ENCODE measurements at regions not wholly inside any gene's neighbourhood (a gene's known extent, or its start where the extent isn't known, plus 50 kb on each side); places are given as distances from the start of the nearest gene placed in this dataset.
A peak's percentile ranks its signal among the peaks of the same experiment; 100 is the strongest.

- Histone ChIP-seq H3K4me1 (replicated peaks in 1 of 2) (no peaks in the 10 kb centered on the region), H3K27ac (no peak overlapping the region), H3K4me3 (no peak overlapping the region)
- in situ Hi-C loops (cut with MboI; ENCODE audit: low pct_unique_long_range_greater_than_20kb in 2 of 9, low sequenced_read_pairs in 9 of 9, unreplicated experiment in 9 of 9): no loop called here
- WGBS, 10 experiments: 0 to 86% (median 70%) methylated on average over 1 to 4 of the region's 4 CpGs; no CpG with 5 or more reads in 4 of the 10 experiments
- peak in 3 of 8 experiments; percentile 25 to 53 (median 51) for ATAC-seq (replicated peaks in 6 of 8)
Observed at GRCh38 chr21:15520811-15521643, 208.8 kb upstream of the USP25 start.

- Histone ChIP-seq H3K27ac (no peak overlapping the region), H3K4me1 (replicated peaks in 1 of 2) (no peaks in the 10 kb centered on the region), H3K4me3 (no peak overlapping the region)
- ATAC-seq (replicated peaks in 6 of 8): no peak
- in situ Hi-C loops (cut with MboI; ENCODE audit: low pct_unique_long_range_greater_than_20kb in 2 of 9, low sequenced_read_pairs in 9 of 9, unreplicated experiment in 9 of 9): no loop called here
- WGBS, 10 experiments: 36 to 100% (median 90%) methylated on average over 1 to 3 of the region's 5 CpGs; no CpG with 5 or more reads in 3 of the 10 experiments
Observed at GRCh38 chr21:15521644-15522001, 208.2 kb upstream of the USP25 start.

GRCh38 chr21:15522148-15522547 is 207.6 kb upstream of the USP25 start:
- Histone ChIP-seq H3K4me1 (replicated peaks in 1 of 2) (no peaks in the 10 kb centered on the region), H3K4me3 (no peak overlapping the region), H3K27ac (no peak overlapping the region)
- in situ Hi-C loops (cut with MboI; ENCODE audit: low pct_unique_long_range_greater_than_20kb in 2 of 9, low sequenced_read_pairs in 9 of 9, unreplicated experiment in 9 of 9): no loop called here
- WGBS, 10 experiments: 80 to 100% (median 93%) methylated on average over 1 to 4 of the region's 5 CpGs; no CpG with 5 or more reads in 6 of the 10 experiments
- no peak for ATAC-seq (replicated peaks in 6 of 8)

GRCh38 chr21:15524855-15525254 is 204.9 kb upstream of the USP25 start:
- Histone ChIP-seq H3K27ac (no peak overlapping the region), H3K4me1 (replicated peaks in 1 of 2) (no peaks in the 10 kb centered on the region), H3K4me3 (no peak overlapping the region)
- in situ Hi-C loops (cut with MboI; ENCODE audit: low pct_unique_long_range_greater_than_20kb in 2 of 9, low sequenced_read_pairs in 9 of 9, unreplicated experiment in 9 of 9): no loop called here
- ATAC-seq (replicated peaks in 6 of 8): no peak

GRCh38 chr21:15526798-15527197 is 203.0 kb upstream of the USP25 start:
- 0 to 100% (median 75%) methylated on average over 1 to 2 of the region's 2 CpGs; no CpG with 5 or more reads in 3 of the 10 experiments for WGBS, 10 experiments
- H3K4me1 ChIP-seq (replicated peaks in 1 of 2): no peaks in the 10 kb centered on the region
- ATAC-seq (replicated peaks in 6 of 8): no peak
- in situ Hi-C loops (cut with MboI; ENCODE audit: low pct_unique_long_range_greater_than_20kb in 2 of 9, low sequenced_read_pairs in 9 of 9, unreplicated experiment in 9 of 9): no loop called here
- no peak overlapping the region for H3K4me3 ChIP-seq
- no peak overlapping the region for H3K27ac ChIP-seq

- in situ Hi-C loops (cut with MboI; ENCODE audit: low pct_unique_long_range_greater_than_20kb in 2 of 9, low sequenced_read_pairs in 9 of 9, unreplicated experiment in 9 of 9): no loop called here
- 9 to 100% (median 43%) methylated on average over 1 to 2 of the region's 2 CpGs; no CpG with 5 or more reads in 1 of the 10 experiments for WGBS, 10 experiments
- ATAC-seq (replicated peaks in 6 of 8): no peak
Observed at GRCh38 chr21:15528346-15528745, 201.4 kb upstream of the USP25 start.

GRCh38 chr21:15531986-15532385 is 197.8 kb upstream of the USP25 start:
- in situ Hi-C loops (cut with MboI; ENCODE audit: low pct_unique_long_range_greater_than_20kb in 2 of 9, low sequenced_read_pairs in 9 of 9, unreplicated experiment in 9 of 9): no loop called here
- Histone ChIP-seq H3K27ac (no peak overlapping the region), H3K4me1 (replicated peaks in 1 of 2) (no peaks in the 10 kb centered on the region), H3K4me3 (no peak overlapping the region)
- 29 to 100% (median 67%) methylated on average over 1 to 3 of the region's 3 CpGs; no CpG with 5 or more reads in 1 of the 10 experiments for WGBS, 10 experiments
- ATAC-seq (replicated peaks in 6 of 8): no peak

More at GRCh38 chr21:15528346-15528745, 201.4 kb upstream of the USP25 start:
- H3K4me1 ChIP-seq (replicated peaks in 1 of 2): no peaks in the 10 kb centered on the region
- no peak overlapping the region for H3K27ac ChIP-seq
- no peak overlapping the region for H3K4me3 ChIP-seq

GRCh38 chr21:15533618-15534017 is 196.2 kb upstream of the USP25 start:
- in situ Hi-C loops (cut with MboI; ENCODE audit: low pct_unique_long_range_greater_than_20kb in 2 of 9, low sequenced_read_pairs in 9 of 9, unreplicated experiment in 9 of 9): no loop called here
- Histone ChIP-seq H3K27ac (no peak overlapping the region), H3K4me3 (no peak overlapping the region), H3K4me1 (replicated peaks in 1 of 2) (no peaks in the 10 kb centered on the region)
- ATAC-seq (replicated peaks in 6 of 8): no peak
- 25 to 93% (median 83%) methylated on average over 1 to 4 of the region's 4 CpGs; no CpG with 5 or more reads in 1 of the 10 experiments for WGBS, 10 experiments

GRCh38 chr21:15534450-15534886 is 195.3 kb upstream of the USP25 start:
- 0 to 100% (median 83%) methylated on average over 1 to 4 of the region's 4 CpGs; no CpG with 5 or more reads in 1 of the 10 experiments for WGBS, 10 experiments
- in situ Hi-C loops (cut with MboI; ENCODE audit: low pct_unique_long_range_greater_than_20kb in 2 of 9, low sequenced_read_pairs in 9 of 9, unreplicated experiment in 9 of 9): no loop called here
- H3K27ac ChIP-seq: no peak overlapping the region
- H3K4me3 ChIP-seq: no peak overlapping the region
- H3K4me1 ChIP-seq (replicated peaks in 1 of 2): no peaks in the 10 kb centered on the region
- no peak for ATAC-seq (replicated peaks in 6 of 8)

GRCh38 chr21:15539376-15539775 is 190.4 kb upstream of the USP25 start:
- in situ Hi-C loops (cut with MboI; ENCODE audit: low pct_unique_long_range_greater_than_20kb in 2 of 9, low sequenced_read_pairs in 9 of 9, unreplicated experiment in 9 of 9): no loop called here
- no peak overlapping the region for H3K4me3 ChIP-seq
- no peaks in the 10 kb centered on the region for H3K4me1 ChIP-seq (replicated peaks in 1 of 2)
- no peak overlapping the region for H3K27ac ChIP-seq
- 0 to 95% (median 78%) methylated on average over 2 of the region's 2 CpGs for WGBS, 10 experiments
- ATAC-seq (replicated peaks in 6 of 8): no peak

- peak in 3 of 8 experiments; percentile 12 to 45 (median 29) for ATAC-seq (replicated peaks in 6 of 8)
- no peak overlapping the region for H3K4me3 ChIP-seq
- H3K4me1 ChIP-seq (replicated peaks in 1 of 2): no peaks in the 10 kb centered on the region
- 28 to 100% (median 75%) methylated on average over 1 to 5 of the region's 6 CpGs; no CpG with 5 or more reads in 3 of the 10 experiments for WGBS, 10 experiments
- in situ Hi-C loops (cut with MboI; ENCODE audit: low pct_unique_long_range_greater_than_20kb in 2 of 9, low sequenced_read_pairs in 9 of 9, unreplicated experiment in 9 of 9): no loop called here
- H3K27ac ChIP-seq: no peak overlapping the region
Observed at GRCh38 chr21:15543473-15543872, 186.3 kb upstream of the USP25 start.

- Histone ChIP-seq H3K27ac (no peak overlapping the region), H3K4me1 (replicated peaks in 1 of 2) (no peaks in the 10 kb centered on the region), H3K4me3 (no peak overlapping the region)
- ATAC-seq (replicated peaks in 6 of 8): no peak
- in situ Hi-C loops (cut with MboI; ENCODE audit: low pct_unique_long_range_greater_than_20kb in 2 of 9, low sequenced_read_pairs in 9 of 9, unreplicated experiment in 9 of 9): no loop called here
- 35 to 89% (median 63%) methylated on average over 1 to 3 of the region's 3 CpGs for WGBS, 10 experiments
Observed at GRCh38 chr21:15549671-15550070, 180.1 kb upstream of the USP25 start.

GRCh38 chr21:15552914-15553494 is 176.8 kb upstream of the USP25 start:
- Histone ChIP-seq H3K27ac (no peak overlapping the region), H3K4me1 (replicated peaks in 1 of 2) (no peaks in the 10 kb centered on the region), H3K4me3 (no peak overlapping the region)
- in situ Hi-C loops (cut with MboI; ENCODE audit: low pct_unique_long_range_greater_than_20kb in 2 of 9, low sequenced_read_pairs in 9 of 9, unreplicated experiment in 9 of 9): no loop called here
- ATAC-seq (replicated peaks in 6 of 8): peak in 3 of 8 experiments; percentile 63 to 79 (median 72)
- WGBS, 10 experiments: 0 to 89% (median 41%) methylated on average over 1 to 3 of the region's 3 CpGs; no CpG with 5 or more reads in 2 of the 10 experiments
